ENCODE measurements at regions not wholly inside any gene's neighbourhood (a gene's known extent, or its start where the extent isn't known, plus 50 kb on each side); places are given as distances from the start of the nearest gene placed in this dataset.

DNA sequence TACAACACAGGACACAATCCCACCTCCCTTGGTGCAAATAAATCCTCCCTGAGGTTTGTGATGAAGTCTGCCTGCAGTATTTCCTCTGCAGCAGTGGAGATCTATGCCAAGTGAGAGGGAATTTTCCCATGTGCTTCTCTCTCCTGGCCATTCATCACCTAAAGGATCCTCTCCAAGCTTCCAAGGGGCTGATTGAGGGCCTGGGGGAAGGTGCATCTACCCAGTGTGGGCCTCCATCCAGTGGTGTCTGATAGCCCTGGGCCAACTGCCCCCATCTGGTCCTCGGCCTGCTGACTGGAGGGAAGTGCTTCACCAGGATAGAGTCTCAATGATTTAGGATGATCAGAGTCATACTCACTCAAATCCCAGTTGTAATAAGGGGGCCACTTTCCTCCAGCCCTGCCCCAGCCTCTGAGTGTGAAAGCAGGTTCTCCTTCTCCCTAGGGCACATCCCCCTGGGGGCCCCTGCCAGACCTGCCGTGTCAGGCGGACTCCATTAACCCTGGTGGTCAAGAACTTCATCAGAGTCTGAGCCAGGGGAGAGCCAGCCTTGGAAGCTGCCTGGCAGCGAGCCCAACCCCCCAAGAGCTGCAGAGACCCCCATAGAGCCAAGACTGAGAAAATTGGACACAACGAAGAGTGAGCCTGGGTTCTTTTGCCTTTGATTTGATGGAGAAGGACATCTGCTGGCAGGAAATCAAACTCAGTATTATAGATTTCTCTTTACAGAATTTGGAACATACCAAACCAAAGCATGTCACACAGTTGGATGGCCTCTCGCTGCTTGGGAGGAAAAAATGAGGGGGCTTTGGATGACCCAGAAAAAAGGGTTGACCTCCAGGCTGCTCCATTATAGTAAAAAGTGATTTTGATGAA is 509.6 kb downstream of the CMPK2 start:
- H3K27ac ChIP-seq (ENCODE audit: insufficient read length, low read depth, low read length): no peak overlapping the region
- no peaks in the 10 kb centered on the region for H3K23me2 ChIP-seq (ENCODE audit: insufficient read length, low read depth, low read length, poor library complexity, severe bottlenecking)
- H3K14ac ChIP-seq (ENCODE audit: insufficient read depth, low read length): no peak overlapping the region
- Mint-ChIP-seq H3K36me3 (ENCODE audit: insufficient read depth in 1 of 3, low read depth in 3 of 3) (no peaks in the 10 kb centered on the region), H3K27ac (peak overlapping the region in 1 of 3 experiments; percentile 67; a peak in 1 of 7 replicates), H3K9me3 (no peaks in the 10 kb centered on the region; a peak in 1 of 5 replicates), H3K4me1 (no peaks in the 10 kb centered on the region; a peak in 2 of 4 replicates), H3K27me3 (ENCODE audit: low read depth) (peaks cover 2% of the 10 kb centered on the region; the same call in 1 of the 2 replicates), H3K4me3 (no peak overlapping the region)
- H3K4me1 ChIP-seq (ENCODE audit: insufficient read depth, low read length): no peaks in the 10 kb centered on the region
- no peak overlapping the region for H4K5ac ChIP-seq (ENCODE audit: insufficient read length, low read depth, low read length)
- no peaks in the 10 kb centered on the region for H3K79me2 ChIP-seq (ENCODE audit: insufficient read depth, low read length)
- H2AFZ ChIP-seq (ENCODE audit: low read length): no peak overlapping the region
- H2BK15ac ChIP-seq (ENCODE audit: low read depth, low read length): no peak overlapping the region
- no peaks in the 10 kb centered on the region for H3K27me3 ChIP-seq (ENCODE audit: insufficient read depth, low read length)
- H2BK5ac ChIP-seq (ENCODE audit: insufficient read length, low read length): no peak overlapping the region
- H3K9ac ChIP-seq (ENCODE audit: extremely low read depth, insufficient read length, low read length): no peak overlapping the region
- no peak overlapping the region for H3K56ac ChIP-seq (ENCODE audit: insufficient read length, low read depth, low read length)
- H2BK120ac ChIP-seq (ENCODE audit: low read depth, low read length, poor library complexity, severe bottlenecking): no peak overlapping the region
- H2BK12ac ChIP-seq (ENCODE audit: insufficient read length, low read depth, low read length): no peak overlapping the region
- TF ChIP-seq, protein P1, sequence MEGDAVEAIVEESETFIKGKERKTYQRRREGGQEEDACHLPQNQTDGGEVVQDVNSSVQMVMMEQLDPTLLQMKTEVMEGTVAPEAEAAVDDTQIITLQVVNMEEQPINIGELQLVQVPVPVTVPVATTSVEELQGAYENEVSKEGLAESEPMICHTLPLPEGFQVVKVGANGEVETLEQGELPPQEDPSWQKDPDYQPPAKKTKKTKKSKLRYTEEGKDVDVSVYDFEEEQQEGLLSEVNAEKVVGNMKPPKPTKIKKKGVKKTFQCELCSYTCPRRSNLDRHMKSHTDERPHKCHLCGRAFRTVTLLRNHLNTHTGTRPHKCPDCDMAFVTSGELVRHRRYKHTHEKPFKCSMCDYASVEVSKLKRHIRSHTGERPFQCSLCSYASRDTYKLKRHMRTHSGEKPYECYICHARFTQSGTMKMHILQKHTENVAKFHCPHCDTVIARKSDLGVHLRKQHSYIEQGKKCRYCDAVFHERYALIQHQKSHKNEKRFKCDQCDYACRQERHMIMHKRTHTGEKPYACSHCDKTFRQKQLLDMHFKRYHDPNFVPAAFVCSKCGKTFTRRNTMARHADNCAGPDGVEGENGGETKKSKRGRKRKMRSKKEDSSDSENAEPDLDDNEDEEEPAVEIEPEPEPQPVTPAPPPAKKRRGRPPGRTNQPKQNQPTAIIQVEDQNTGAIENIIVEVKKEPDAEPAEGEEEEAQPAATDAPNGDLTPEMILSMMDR (conservative IDR thresholded peaks at IDR 0.05): no peak
- no peak overlapping the region for H4K91ac ChIP-seq (ENCODE audit: insufficient read length, low read depth, low read length)
- no peak for DNase-seq
- no peak overlapping the region for H2AK5ac ChIP-seq (ENCODE audit: insufficient read length, low read length)
- WGBS (ENCODE audit: extremely low coverage, insufficient read length, low lambda C conversion rate): no CpG with 5 or more reads among the region's 6 CpGs
- H4K8ac ChIP-seq (replicated peaks; ENCODE audit: insufficient read length, low read depth, low read length): no peak overlapping the region
- H3T11ph ChIP-seq (ENCODE audit: low read length): no peak overlapping the region
- no peak overlapping the region for H3K4me2 ChIP-seq (ENCODE audit: insufficient read depth, insufficient read length, low read length)
- no peak overlapping the region for H3K18ac ChIP-seq (ENCODE audit: insufficient read length, low read depth, low read length)
- H3K23ac ChIP-seq (ENCODE audit: insufficient read length, low read depth, low read length): no peak overlapping the region
- H3K9me3 ChIP-seq (ENCODE audit: control insufficient read depth, low read depth, low read length): no peaks in the 10 kb centered on the region
- H2BK20ac ChIP-seq (ENCODE audit: low read depth, low read length, poor library complexity, severe bottlenecking): no peak overlapping the region
- H4K20me1 ChIP-seq (ENCODE audit: control insufficient read depth, insufficient read depth, insufficient read length): no peaks in the 10 kb centered on the region
- H3K4ac ChIP-seq (ENCODE audit: low read depth, low read length): no peak overlapping the region
- H3K79me1 ChIP-seq (ENCODE audit: insufficient read depth, low read depth, low read length, poor library complexity, severe bottlenecking): no peaks in the 10 kb centered on the region

Data from H9 (cell line).